Activated CD8-positive, alpha-beta T cell treated with anti-CD3 and anti-CD28 coated beads for 36 hours (primary cell): ENCODE measurements at regions not wholly inside any gene's neighbourhood (a gene's known extent, or its start where the extent isn't known, plus 50 kb on each side); places are given as distances from the start of the nearest gene placed in this dataset.

Experiments
- ATAC-seq: fragments of 200-7000 bp; cut with Tn5 transposase; one replicate; pipeline ENCODE4 v1.10.0; 2021; ENCODE audit warnings: mild to moderate bottlenecking, moderate library complexity
- CTCF ChIA-PET: fragments of 350-600 bp; sonication (Branson Sonifier 250); formaldehyde crosslinking; loops from one replicate; lab custom pipeline; 2021; ENCODE audit warnings: antibody characterized with exemption; lab: Charles Lee
- POLR2A ChIA-PET: fragments of 350-600 bp; sonication (Branson Sonifier 250); formaldehyde crosslinking; loops from one replicate; lab custom pipeline; 2021; ENCODE audit warnings: antibody characterized with exemption; lab: Charles Lee
- DNase-seq: peaks from one replicate; pipeline ENCODE4 v3.0.0-alpha.2; 2020
- H3K27ac Mint-ChIP-seq: one replicate; pipeline ENCODE4 v1.8.0; 2021; ENCODE audit warnings: mild to moderate bottlenecking, mixed read lengths
- H3K27me3 Mint-ChIP-seq: one replicate; pipeline ENCODE4 v1.8.0; 2021; ENCODE audit warnings: mixed read lengths
- H3K36me3 Mint-ChIP-seq: one replicate; pipeline ENCODE4 v1.8.0; 2021; ENCODE audit warnings: low read depth, mixed read lengths
- H3K4me1 Mint-ChIP-seq: one replicate; pipeline ENCODE4 v1.8.0; 2021; ENCODE audit warnings: low read depth, mixed read lengths
- H3K4me3 Mint-ChIP-seq: one replicate; pipeline ENCODE4 v1.8.0; 2021; ENCODE audit warnings: mild to moderate bottlenecking, moderate library complexity, mixed read lengths
- H3K9me3 Mint-ChIP-seq: one replicate; pipeline ENCODE4 v1.8.0; 2021; ENCODE audit warnings: mixed read lengths
- intact Hi-C: fragments of 100-400 bp; cut with micrococcal nuclease; formaldehyde crosslinking; loops from one replicate; pipeline ENCODE4 v1.10.0; 2022
- TF ChIP-seq, protein P1 (sequence below): fragments of 200-600 bp; IDR thresholded peaks from one replicate; pipeline ENCODE4 v1.8.0; 2022; ENCODE audit warnings: antibody characterized with exemption, mild to moderate bottlenecking

DNA sequence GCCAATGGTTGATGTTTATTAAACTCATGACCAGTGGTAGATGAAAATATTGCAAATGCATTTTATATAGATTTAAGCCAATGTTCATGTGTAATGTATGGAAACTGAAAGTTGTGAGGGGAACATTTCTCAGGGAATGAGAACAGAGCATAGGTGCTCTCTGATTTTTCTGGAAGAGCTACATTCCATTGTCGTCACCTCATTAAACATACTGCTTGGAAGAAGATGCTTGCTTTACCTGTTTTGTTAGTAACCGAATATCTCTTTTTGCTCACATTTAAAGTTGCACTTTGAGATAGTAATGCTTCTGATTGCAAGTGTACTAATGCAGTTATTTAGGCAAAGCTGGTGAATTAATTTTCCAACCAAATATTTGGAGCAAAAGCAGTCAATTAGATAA, 93.8 kb upstream of the CLCN4 start:
- ChIA-PET POLR2A (no interaction called here), CTCF (no interaction called here)
- DNase-seq (no peak), ATAC-seq (no peak)
- H3K9me3 Mint-ChIP-seq: no peaks in the 10 kb centered on the region
- no peaks in the 10 kb centered on the region for H3K27me3 Mint-ChIP-seq
- no peak overlapping the region for H3K4me3 Mint-ChIP-seq
- intact Hi-C loops: no loop called here
- H3K4me1 Mint-ChIP-seq: peaks cover 2% of the 10 kb centered on the region
- H3K36me3 Mint-ChIP-seq: peaks cover 3% of the 10 kb centered on the region
- TF ChIP-seq, protein P1, sequence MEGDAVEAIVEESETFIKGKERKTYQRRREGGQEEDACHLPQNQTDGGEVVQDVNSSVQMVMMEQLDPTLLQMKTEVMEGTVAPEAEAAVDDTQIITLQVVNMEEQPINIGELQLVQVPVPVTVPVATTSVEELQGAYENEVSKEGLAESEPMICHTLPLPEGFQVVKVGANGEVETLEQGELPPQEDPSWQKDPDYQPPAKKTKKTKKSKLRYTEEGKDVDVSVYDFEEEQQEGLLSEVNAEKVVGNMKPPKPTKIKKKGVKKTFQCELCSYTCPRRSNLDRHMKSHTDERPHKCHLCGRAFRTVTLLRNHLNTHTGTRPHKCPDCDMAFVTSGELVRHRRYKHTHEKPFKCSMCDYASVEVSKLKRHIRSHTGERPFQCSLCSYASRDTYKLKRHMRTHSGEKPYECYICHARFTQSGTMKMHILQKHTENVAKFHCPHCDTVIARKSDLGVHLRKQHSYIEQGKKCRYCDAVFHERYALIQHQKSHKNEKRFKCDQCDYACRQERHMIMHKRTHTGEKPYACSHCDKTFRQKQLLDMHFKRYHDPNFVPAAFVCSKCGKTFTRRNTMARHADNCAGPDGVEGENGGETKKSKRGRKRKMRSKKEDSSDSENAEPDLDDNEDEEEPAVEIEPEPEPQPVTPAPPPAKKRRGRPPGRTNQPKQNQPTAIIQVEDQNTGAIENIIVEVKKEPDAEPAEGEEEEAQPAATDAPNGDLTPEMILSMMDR: no peak
- no peak overlapping the region for H3K27ac Mint-ChIP-seq

DNA sequence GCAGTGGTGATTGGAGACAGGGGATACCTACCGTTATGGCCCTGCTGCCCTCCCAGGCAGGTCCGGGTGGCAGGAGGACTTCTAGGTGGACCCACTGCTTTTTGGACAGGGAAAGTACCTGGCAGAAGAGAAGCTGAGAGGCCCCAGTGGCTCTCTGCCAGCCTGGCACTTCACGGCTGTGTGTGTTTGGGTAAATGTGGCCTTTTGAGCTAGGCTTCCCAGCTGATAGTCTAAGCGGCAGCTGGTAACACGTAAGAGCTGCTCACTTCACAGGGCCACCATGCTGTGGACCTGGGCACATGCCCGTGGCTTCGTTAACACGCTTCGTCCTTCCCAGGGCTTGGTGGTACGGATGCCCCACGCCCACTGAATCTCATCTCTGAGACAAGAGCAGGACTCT, 92.0 kb upstream of the CLCN4 start:
- no peaks in the 10 kb centered on the region for H3K9me3 Mint-ChIP-seq
- CTCF ChIA-PET: no interaction called here
- H3K4me1 Mint-ChIP-seq: no peaks in the 10 kb centered on the region
- DNase-seq (no peak), ATAC-seq (no peak)
- POLR2A ChIA-PET: no interaction called here
- peaks cover 3% of the 10 kb centered on the region for H3K36me3 Mint-ChIP-seq
- no peak overlapping the region for H3K27ac Mint-ChIP-seq
- H3K27me3 Mint-ChIP-seq: no peaks in the 10 kb centered on the region
- intact Hi-C loops: no loop called here
- H3K4me3 Mint-ChIP-seq: no peak overlapping the region
- TF ChIP-seq, protein P1: no peak

DNA sequence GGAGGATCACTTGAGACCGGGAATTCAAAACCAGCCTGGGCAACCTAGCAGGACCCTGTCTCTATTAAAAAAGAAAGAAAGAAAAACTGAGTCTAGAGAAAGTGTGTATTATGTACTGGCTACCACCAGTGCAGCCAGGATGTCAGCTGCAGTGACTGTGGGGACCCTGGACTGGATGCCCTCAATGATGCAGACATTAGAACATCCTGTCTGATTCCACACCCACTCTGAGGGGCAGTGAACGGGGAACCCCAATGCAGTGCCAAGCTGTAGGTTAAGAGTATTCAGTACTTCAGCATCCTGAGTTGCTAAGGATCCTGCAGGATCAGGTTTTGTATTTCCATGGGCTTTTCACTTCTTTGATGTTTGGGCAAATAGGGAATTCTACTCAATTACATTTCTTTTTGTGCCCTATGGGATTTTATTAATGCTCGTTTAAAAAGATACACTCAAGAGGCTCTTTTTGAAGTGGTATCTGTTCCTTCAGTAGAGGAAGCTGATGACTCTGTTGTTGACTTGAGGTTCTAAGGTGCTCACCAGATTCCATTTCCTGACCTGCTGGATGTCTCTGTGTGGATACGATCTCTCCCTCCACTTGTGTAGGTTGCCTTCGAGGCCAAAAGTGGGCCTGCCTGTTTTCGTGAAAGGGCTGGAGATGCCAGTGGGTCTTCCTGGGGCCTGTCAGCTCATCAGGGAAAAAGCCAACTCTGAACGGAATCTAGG, 85.9 kb upstream of the CLCN4 start:
- Mint-ChIP-seq H3K27ac (no peak overlapping the region), H3K27me3 (no peaks in the 10 kb centered on the region), H3K36me3 (peaks cover 5% of the 10 kb centered on the region), H3K4me3 (no peak overlapping the region), H3K9me3 (no peaks in the 10 kb centered on the region), H3K4me1 (peaks cover 12% of the 10 kb centered on the region)
- DNase-seq (peak; percentile 9), ATAC-seq (peak; percentile 58)
- ChIA-PET CTCF (interaction anchor here (1.9 kb wide), 1 partner anchor 48 kb away, joined by 5 read pairs; no protein-coding TSS in a partner anchor), POLR2A (no interaction called here)
- TF ChIP-seq, protein P1: no peak
- intact Hi-C loops: no loop called here

DNA sequence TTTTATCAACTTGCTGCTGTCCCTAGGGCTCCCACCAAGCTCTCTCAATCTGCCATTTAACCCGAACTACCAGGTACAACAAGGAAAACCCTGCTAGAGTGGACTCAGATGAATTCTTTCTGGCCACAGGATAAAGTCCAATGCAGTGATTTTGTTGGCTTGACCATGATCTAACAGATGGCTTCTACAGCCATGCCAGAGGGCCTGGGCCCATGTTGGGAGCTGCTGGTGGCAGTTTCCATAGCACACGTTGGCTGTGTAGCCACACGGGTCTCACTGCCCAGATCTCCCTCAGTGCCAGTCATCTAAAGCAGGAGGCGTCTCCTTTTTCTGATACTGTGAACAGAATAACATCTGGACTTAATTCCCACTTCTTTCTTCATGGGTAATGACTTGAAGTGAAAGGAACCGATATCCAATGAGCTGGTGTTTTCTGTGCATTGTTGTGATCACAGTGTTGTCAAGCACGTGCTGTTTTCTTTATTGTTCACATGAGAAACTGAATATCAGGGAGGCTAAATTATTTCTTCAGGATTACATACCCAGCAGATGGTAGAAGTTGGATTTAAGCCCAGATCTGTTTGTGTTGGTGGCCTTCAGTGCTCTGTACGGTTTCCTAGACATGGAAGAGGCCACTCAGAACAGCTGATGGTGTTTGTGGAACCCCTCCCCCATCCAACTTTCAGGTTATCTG, 85.2 kb upstream of the CLCN4 start:
- intact Hi-C loops: no loop called here
- TF ChIP-seq, protein P1: no peak
- Mint-ChIP-seq H3K27ac (no peak overlapping the region), H3K9me3 (no peaks in the 10 kb centered on the region), H3K4me1 (peaks cover 12% of the 10 kb centered on the region), H3K36me3 (peaks cover 5% of the 10 kb centered on the region), H3K27me3 (no peaks in the 10 kb centered on the region), H3K4me3 (no peak overlapping the region)
- CTCF ChIA-PET: interaction anchor here (1.9 kb wide), 1 partner anchor 48 kb away, joined by 5 read pairs; no protein-coding TSS in a partner anchor
- DNase-seq (no peak), ATAC-seq (no peak)
- POLR2A ChIA-PET: no interaction called here
